ENCODE measurements at regions not wholly inside any gene's neighbourhood (a gene's known extent, or its start where the extent isn't known, plus 50 kb on each side); places are given as distances from the start of the nearest gene placed in this dataset.

GRCh38 chr2:74779265-74779558, 54.7 kb upstream of the HK2 start:
- TF ChIP-seq, protein P1, sequence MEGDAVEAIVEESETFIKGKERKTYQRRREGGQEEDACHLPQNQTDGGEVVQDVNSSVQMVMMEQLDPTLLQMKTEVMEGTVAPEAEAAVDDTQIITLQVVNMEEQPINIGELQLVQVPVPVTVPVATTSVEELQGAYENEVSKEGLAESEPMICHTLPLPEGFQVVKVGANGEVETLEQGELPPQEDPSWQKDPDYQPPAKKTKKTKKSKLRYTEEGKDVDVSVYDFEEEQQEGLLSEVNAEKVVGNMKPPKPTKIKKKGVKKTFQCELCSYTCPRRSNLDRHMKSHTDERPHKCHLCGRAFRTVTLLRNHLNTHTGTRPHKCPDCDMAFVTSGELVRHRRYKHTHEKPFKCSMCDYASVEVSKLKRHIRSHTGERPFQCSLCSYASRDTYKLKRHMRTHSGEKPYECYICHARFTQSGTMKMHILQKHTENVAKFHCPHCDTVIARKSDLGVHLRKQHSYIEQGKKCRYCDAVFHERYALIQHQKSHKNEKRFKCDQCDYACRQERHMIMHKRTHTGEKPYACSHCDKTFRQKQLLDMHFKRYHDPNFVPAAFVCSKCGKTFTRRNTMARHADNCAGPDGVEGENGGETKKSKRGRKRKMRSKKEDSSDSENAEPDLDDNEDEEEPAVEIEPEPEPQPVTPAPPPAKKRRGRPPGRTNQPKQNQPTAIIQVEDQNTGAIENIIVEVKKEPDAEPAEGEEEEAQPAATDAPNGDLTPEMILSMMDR (IDR thresholded peaks at IDR 0.05), result no peak
- no peak for TF ChIP-seq POLR2AphosphoS5 (IDR thresholded peaks at IDR 0.05)
- TF ChIP-seq EP300 (IDR thresholded peaks at IDR 0.05), result no peak
- TF ChIP-seq POLR2A (IDR thresholded peaks at IDR 0.05), result no peak
- WGBS, 5 donors, result 75 to 85% (median 81%) methylated on average over 2 to 3 of the region's 3 CpGs
- Histone ChIP-seq H3K9me3 (no peaks in the 10 kb centered on the region), H3K36me3 (no peaks in the 10 kb centered on the region), H3K4me1 (peaks cover 0 to 10% (median 3%) of the 10 kb centered on the region in 4 donors), H3K27me3 (no peaks in the 10 kb centered on the region), H3K27ac (no peak overlapping the region), H3K4me3 (no peak overlapping the region)
- no peak for DNase-seq
- intact Hi-C loops (cut with DNase I; ENCODE audit: low total_unique reads), result no loop called here

- 21 to 43% (median 35%) methylated on average over 4 of the region's 4 CpGs for WGBS, 5 donors
- Histone ChIP-seq H3K4me1 (peaks cover 0 to 10% (median 3%) of the 10 kb centered on the region in 4 donors), H3K36me3 (no peaks in the 10 kb centered on the region), H3K27ac (no peak overlapping the region), H3K27me3 (no peaks in the 10 kb centered on the region), H3K4me3 (no peak overlapping the region), H3K9me3 (no peaks in the 10 kb centered on the region)
- TF ChIP-seq POLR2AphosphoS5 (IDR thresholded peaks at IDR 0.05), result peak in 1 of 3 donors; percentile 18
- TF ChIP-seq POLR2A (IDR thresholded peaks at IDR 0.05), result no peak
- TF ChIP-seq, protein P1 (IDR thresholded peaks at IDR 0.05), result no peak
- peak; percentile 45 to 75 for DNase-seq
- intact Hi-C loops (cut with DNase I; ENCODE audit: low total_unique reads), result no loop called here
Measured at GRCh38 chr2:74779587-74780135, 54.3 kb upstream of the HK2 start.

Small RNA genes in the stretch of these regions (small RNA-seq; reads per million reads assigned to genes)
- gene AC007387.1, result 0 reads per million in 4 donors

Measured in stomach (tissue), 8 donors.